Stomach (tissue), 8 donors: ENCODE measurements at regions not wholly inside any gene's neighbourhood (a gene's known extent, or its start where the extent isn't known, plus 50 kb on each side); places are given as distances from the start of the nearest gene placed in this dataset.
"Not testable (repeated sequence)": the region's sequence is repeated elsewhere in the genome, so short reads cannot be mapped to it uniquely, and the experiment has no call there.

Source experiments
- DNase-seq, 2 donors: peaks; one replicate each; pipeline versions ENCODE4 v3.0.0 to v3.0.0-alpha.2; 2013 to 2019
- H3K27ac ChIP-seq, 5 donors: fragments of 200-600 bp in 4 of 5; sonication (generic) in 4 of 5; one replicate each; pipeline ENCODE4 v1.5.1; 2013 to 2019; ENCODE audit warnings: mild to moderate bottlenecking in 1 of 5, moderate library complexity in 1 of 5
- H3K27me3 ChIP-seq, 3 donors: fragments of 200-600 bp; sonication (generic); one replicate each; pipeline ENCODE4 v1.5.1; 2017 to 2019; ENCODE audit warnings: mixed run types in 1 of 3
- H3K36me3 ChIP-seq, 4 donors: fragments of 200-600 bp; sonication (generic); 1 replicate in 3 of 4; 2 replicates in 1 of 4; pipeline ENCODE4 v1.5.1; 2016 to 2019
- H3K4me1 ChIP-seq, 4 donors: fragments of 200-600 bp; sonication (generic); one replicate each; pipeline ENCODE4 v1.5.1; 2016 to 2019
- H3K4me3 ChIP-seq, 4 donors: fragments of 200-600 bp; sonication (generic) in 3 of 4; one replicate each; pipeline ENCODE4 v1.5.1; 2016 to 2019; ENCODE audit warnings: mild to moderate bottlenecking in 1 of 4
- H3K9me3 ChIP-seq, 4 donors: fragments of 200-600 bp; sonication (generic); one replicate each; pipeline ENCODE4 v1.5.1; 2016 to 2019
- CTCF ChIP-seq, 7 experiments: fragments of 450-650 bp in 4 of 7; fragments of 200-600 bp in 3 of 7; sonication (generic) in 3 of 7; IDR thresholded peaks; one replicate each; pipeline ENCODE4 v1.5.1; 2016 to 2019; ENCODE audit warnings: antibody characterized with exemption in 7 of 7, control low read depth in 2 of 7, mild to moderate bottlenecking in 1 of 7
- EP300 ChIP-seq: sonication (generic); formaldehyde crosslinking; IDR thresholded peaks from one replicate; pipeline ENCODE4 v1.6.1; 2017; ENCODE audit warnings: antibody characterized with exemption
- POLR2A ChIP-seq, 4 donors: fragments of 450-650 bp; IDR thresholded peaks; one replicate each; pipeline ENCODE4 v1.6.1; 2016; ENCODE audit warnings: antibody characterized with exemption in 4 of 4, control low read depth in 2 of 4, mild to moderate bottlenecking in 1 of 4, moderate library complexity in 1 of 4
- POLR2AphosphoS5 ChIP-seq, 3 donors: sonication (generic); formaldehyde crosslinking; IDR thresholded peaks; one replicate each; pipeline ENCODE4 v1.6.1; 2016; ENCODE audit warnings: antibody characterized with exemption in 3 of 3
- WGBS, 5 donors: extraction: QIAGEN DNeasy Blood & Tissue Kit in 3 of 5; methylation state at CpG; one replicate each; pipeline versions ENCODE4 v1.1.5 to v1.1.7; 2013 to 2018; 5-methylcytosine and 5-hydroxymethylcytosine counted together
- intact Hi-C: fragments of 100-400 bp; cut with DNase I; formaldehyde crosslinking; loops from one replicate; pipeline ENCODE4 v1.15.1; 2023; ENCODE audit warnings: low total_unique reads
- donor health status: healthy with polysubstance abuse.
- donor health status: Bipolar disorder and iron deficiency.
- donor health status: healthy.

GRCh38 chr6:115839583-115840181 lies 221.0 kb downstream of the FRK start:
- Histone ChIP-seq H3K4me3 (no peak overlapping the region), H3K4me1 (no peaks in the 10 kb centered on the region), H3K27me3 (no peaks in the 10 kb centered on the region), H3K9me3 (no peaks in the 10 kb centered on the region), H3K27ac (no peak overlapping the region), H3K36me3 (no peaks in the 10 kb centered on the region)
- TF ChIP-seq CTCF (IDR thresholded peaks at IDR 0.05) (no peak), EP300 (no peak), POLR2A (IDR thresholded peaks at IDR 0.05) (no peak), POLR2AphosphoS5 (IDR thresholded peaks at IDR 0.05) (no peak)
- 89 to 95% (median 94%) methylated on average over 7 of the region's 7 CpGs for WGBS, 5 donors
- no peak for DNase-seq
- intact Hi-C loops: no loop called here

GRCh38 chr6:115838763-115839401 lies 221.8 kb downstream of the FRK start:
- Histone ChIP-seq H3K27ac (no peak overlapping the region), H3K36me3 (no peaks in the 10 kb centered on the region), H3K9me3 (no peaks in the 10 kb centered on the region), H3K4me1 (no peaks in the 10 kb centered on the region), H3K27me3 (no peaks in the 10 kb centered on the region), H3K4me3 (no peak overlapping the region)
- peak; percentile 29 to 37 for DNase-seq
- WGBS, 5 donors: 59 to 69% (median 67%) methylated on average over 3 of the region's 3 CpGs
- no peak for TF ChIP-seq EP300
- peak in 2 of 7 experiments; percentile 17 to 27 for TF ChIP-seq CTCF (IDR thresholded peaks at IDR 0.05)
- intact Hi-C loops: no loop called here

- H3K27me3 ChIP-seq: no peaks in the 10 kb centered on the region
- WGBS, 5 donors: 86 to 92% (median 89%) methylated on average over 4 of the region's 4 CpGs
- DNase-seq: no peak
- TF ChIP-seq EP300 (no peak), CTCF (IDR thresholded peaks at IDR 0.05) (no peak), POLR2A (IDR thresholded peaks at IDR 0.05) (no peak), POLR2AphosphoS5 (IDR thresholded peaks at IDR 0.05) (no peak)
- H3K4me1 ChIP-seq: no peaks in the 10 kb centered on the region
- H3K4me3 ChIP-seq: no peak overlapping the region
- no peaks in the 10 kb centered on the region for H3K36me3 ChIP-seq
- intact Hi-C loops: no loop called here
- H3K27ac ChIP-seq: no peak overlapping the region
- H3K9me3 ChIP-seq: no peaks in the 10 kb centered on the region
These were observed 222.5 kb downstream of the FRK start for GRCh38 chr6:115838216-115838615.

GRCh38 chr6:115836374-115836773 lies 224.3 kb downstream of the FRK start:
- H3K4me1 ChIP-seq, H3K27ac ChIP-seq, H3K27me3 ChIP-seq, DNase-seq, H3K9me3 ChIP-seq, H3K4me3 ChIP-seq, H3K36me3 ChIP-seq, intact Hi-C loops: not testable (repeated sequence)
- 93 to 97% (median 94%) methylated on average over 9 to 13 of the region's 13 CpGs for WGBS, 5 donors

- DNase-seq: no peak
- H3K4me1 ChIP-seq: no peaks in the 10 kb centered on the region
- no peak overlapping the region for H3K4me3 ChIP-seq
- H3K27ac ChIP-seq: no peak overlapping the region
- no peaks in the 10 kb centered on the region for H3K27me3 ChIP-seq
- no peaks in the 10 kb centered on the region for H3K9me3 ChIP-seq
- H3K36me3 ChIP-seq: no peaks in the 10 kb centered on the region
- intact Hi-C loops: no loop called here
- TF ChIP-seq POLR2A (IDR thresholded peaks at IDR 0.05): no peak
- no peak for TF ChIP-seq CTCF (IDR thresholded peaks at IDR 0.05)
- 35 to 84% (median 62%) methylated on average over 2 of the region's 2 CpGs for WGBS, 5 donors
These were observed 225.4 kb downstream of the FRK start for GRCh38 chr6:115835314-115835713.

GRCh38 chr6:115834542-115834941 lies 226.1 kb downstream of the FRK start:
- H3K36me3 ChIP-seq, H3K27me3 ChIP-seq, H3K27ac ChIP-seq, DNase-seq, H3K9me3 ChIP-seq, intact Hi-C loops, H3K4me1 ChIP-seq, H3K4me3 ChIP-seq: not testable (repeated sequence)
- 91 to 97% (median 94%) methylated on average over 12 to 27 of the region's 27 CpGs for WGBS, 5 donors
